GM18519 (cell line): ENCODE measurements at regions not wholly inside any gene's neighbourhood (a gene's known extent, or its start where the extent isn't known, plus 50 kb on each side); places are given as distances from the start of the nearest gene placed in this dataset.

Source experiments
- ATAC-seq: cut with Tn5 transposase; IDR thresholded peaks from one replicate; pipeline ENCODE4 v1.9.1; 2021; ENCODE audit warnings: mild to moderate bottlenecking, moderate library complexity; ENCODE audit not compliant: unreplicated experiment, low FRiP score

DNA sequence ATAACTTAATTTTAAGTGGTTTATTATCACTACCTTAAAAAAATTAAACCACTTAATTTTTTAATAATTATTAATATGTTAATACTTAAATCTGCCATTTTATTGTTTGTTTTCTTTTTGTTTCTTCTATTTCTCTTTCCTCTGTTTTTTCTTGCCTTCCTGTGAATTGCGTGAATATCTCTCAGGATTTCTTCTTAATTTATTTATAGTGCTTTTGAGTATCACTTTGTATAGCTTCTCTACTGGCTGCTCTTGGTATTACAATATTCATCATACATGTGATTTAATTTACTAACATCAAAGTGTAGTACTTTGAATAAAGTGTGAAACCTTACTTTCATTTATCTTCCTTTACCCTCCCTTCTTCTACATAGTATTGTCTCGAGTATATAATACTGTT lies 349.5 kb upstream of the CPXCR1 start:
- no peak for ATAC-seq

DNA sequence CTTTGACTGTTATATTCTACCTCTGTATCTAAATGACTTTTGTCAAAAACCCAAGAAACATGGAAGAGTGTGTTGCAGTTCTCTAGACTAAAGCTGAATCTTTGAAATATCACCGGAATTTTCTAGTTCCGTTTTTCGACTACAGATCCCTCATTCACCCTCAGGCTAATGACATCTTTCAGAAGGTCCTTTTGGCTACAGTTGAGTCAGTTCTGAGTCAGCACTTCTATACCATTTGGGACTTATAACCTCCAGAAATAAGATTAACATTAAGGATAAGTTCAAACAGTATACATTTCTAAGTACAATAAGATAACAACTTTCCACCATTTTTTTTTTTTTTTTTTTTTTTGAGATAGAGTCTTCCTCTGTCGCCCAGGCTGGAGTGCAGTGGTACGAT lies 331.0 kb upstream of the CPXCR1 start:
- ATAC-seq: no peak

DNA sequence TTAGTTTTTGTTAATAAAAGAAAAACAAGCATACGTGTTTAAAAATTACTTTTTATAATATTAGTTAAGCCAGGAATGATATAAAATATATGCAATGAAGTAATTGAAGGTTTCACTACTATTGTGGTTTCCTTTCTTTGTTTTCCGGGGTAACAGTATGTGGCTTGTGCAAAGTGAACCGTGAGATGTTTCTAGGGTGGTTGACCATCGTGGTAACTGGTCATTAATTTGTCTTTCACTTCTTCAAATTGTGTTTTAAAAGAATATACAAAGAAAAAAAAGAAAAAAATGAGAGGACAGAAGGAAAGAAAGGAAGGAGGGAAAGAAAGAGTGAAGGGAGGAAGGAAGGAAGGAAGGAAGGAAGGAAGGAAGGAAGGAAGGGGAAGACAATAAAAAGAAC lies 330.1 kb upstream of the CPXCR1 start:
- ATAC-seq: no peak

DNA sequence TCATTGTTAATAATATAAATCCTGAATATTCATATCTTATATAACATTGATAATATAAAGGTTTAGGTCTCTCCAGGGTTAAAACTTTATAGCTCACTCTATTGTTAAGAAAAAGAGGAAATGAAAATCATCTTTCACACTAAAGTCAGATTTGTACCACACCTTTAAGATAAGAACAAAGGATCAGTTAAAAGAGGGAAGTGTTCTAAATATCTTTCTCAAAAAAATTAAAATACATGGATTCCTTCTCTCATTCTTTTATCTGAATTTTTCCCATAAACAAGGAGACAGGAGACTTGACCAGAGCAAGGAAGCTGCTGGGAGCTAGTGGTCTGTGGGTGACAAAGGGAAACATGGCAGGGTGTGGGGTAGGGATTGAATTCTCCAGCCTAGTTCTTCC lies 323.0 kb upstream of the CPXCR1 start:
- ATAC-seq: no peak

DNA sequence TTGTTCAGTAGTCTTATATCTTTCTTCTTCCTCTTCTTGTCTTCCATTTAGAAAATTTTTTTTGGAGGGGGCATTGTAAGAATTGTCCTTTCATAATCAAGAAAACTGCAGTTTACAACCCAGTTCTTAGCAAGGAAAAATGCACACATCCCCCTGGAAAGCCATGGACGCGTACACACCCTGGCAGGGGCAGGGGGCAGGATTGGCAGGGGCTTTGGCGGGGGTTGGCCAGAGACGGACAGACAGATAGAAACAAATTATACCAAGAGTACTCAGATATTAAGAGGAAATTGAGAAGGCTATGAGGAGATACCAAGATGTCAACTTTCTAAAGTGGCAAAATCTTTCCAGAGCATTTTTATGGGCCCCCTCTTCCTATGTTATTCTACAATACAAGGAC lies 322.5 kb upstream of the CPXCR1 start:
- no peak for ATAC-seq

DNA sequence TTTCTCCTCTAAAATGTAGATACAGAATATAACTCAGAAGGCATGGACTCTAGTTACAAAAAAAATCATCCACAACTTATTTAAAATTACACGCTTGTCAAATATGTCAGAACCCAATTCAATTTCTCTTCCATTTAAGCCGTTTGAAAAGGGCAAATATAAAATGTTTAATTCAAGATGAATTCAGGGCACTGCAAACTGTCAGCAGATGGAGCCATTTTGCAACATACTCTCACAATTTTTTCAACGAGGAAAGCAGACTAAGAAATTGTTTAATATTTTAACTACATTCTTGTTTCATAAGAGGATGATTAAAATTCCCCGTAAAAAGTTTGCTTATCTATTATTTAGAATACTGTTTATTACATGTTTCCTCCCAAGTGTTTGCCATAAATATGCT lies 321.3 kb upstream of the CPXCR1 start:
- ATAC-seq: no peak

DNA sequence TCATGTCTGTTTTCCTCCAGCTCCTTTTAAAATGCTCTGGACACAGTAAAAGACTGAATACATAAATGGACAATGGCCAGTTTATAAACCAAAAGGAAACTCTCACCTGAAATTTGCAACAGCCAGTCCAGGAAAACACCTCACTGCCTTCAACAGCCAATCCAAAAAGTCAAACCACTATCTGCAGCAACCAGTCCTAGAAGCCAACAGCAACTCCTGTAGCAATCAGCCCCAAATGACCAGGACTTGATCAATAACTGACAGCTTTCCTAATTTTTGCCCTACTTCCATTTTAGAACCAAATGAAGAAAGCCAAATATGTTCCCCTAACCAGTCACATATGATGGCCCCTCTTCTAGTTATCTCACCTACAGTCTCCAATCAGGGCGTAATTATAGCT lies 309.5 kb upstream of the CPXCR1 start:
- ATAC-seq: no peak

DNA sequence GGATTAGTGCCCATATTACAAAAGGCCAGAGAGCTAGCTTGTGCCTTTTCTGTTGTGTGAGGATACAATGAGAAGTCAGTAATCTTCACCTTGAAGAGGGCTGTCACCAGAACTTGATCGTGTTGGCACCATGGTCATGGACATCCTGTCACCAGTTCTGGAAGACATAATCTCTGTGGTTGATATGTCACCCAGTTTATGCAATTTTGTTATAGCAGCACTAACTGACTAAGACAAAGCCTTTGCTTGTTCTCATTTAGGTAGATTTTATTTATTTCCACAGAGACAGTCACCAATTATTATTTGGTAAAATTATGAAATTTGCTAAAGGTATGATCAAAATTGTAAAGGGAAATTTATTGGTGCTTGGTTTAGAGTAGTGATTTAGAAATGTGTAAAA lies 308.8 kb upstream of the CPXCR1 start:
- ATAC-seq: no peak

DNA sequence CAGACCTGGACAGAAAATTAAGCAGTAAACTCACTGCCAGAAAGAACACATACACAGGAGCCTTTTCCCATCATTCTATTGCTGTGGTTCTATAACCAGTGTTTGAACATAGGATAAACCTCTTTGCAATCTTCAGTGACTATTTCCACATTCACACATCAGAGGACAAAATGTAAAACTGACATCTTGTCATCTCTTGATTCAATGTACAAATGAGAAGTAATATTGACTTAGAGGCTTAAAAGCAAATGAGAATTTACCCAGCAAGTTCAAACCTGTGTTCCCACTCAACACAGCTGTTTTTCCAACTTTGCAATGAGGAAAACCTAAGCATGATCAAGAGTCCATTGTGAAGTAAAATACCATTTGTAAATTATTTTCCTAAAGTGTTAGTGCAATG lies 307.1 kb upstream of the CPXCR1 start:
- no peak for ATAC-seq
